GM12878 (cell line): ENCODE measurements at regions not wholly inside any gene's neighbourhood (a gene's known extent, or its start where the extent isn't known, plus 50 kb on each side); places are given as distances from the start of the nearest gene placed in this dataset.

ENCODE experiments used
- ATAC-seq: fragments of 200-7000 bp; cut with Tn5 transposase; 3 replicates; pipeline ENCODE4 v1.9.1; 2020; ENCODE audit warnings: mild to moderate bottlenecking, moderate library complexity
- BruUV-seq: library from RNA; stranded (reverse); fragments of 400-500 nt; replicated peaks from 2 replicates; lab custom pipeline; 2021; lab: Mats Ljungman, UMichigan
- CTCF ChIA-PET: fragments of 300-600 bp; sonication (Branson Sonifier 250); formaldehyde crosslinking; extraction: SDS; loops from one replicate; lab custom pipeline; 2021; ENCODE audit warnings: inconsistent platforms; lab: Yijun Ruan, JAX
- POLR2A ChIA-PET: fragments of 350-600 bp; formaldehyde crosslinking; extraction: SDS; loops from one replicate; lab custom pipeline; 2021; ENCODE audit warnings: inconsistent platforms; lab: Charles Lee
- RAD21 ChIA-PET: fragments of 300-600 bp; sonication (Branson Sonifier 250); formaldehyde crosslinking; loops from one replicate; lab custom pipeline; 2023; ENCODE audit warnings: antibody characterized with exemption; ENCODE audit not compliant: unreplicated experiment; lab: Charles Lee
- SMC1A ChIA-PET: fragments of 300-600 bp; sonication (Branson Sonifier 250); formaldehyde crosslinking; loops from one replicate; lab custom pipeline; 2023; ENCODE audit not compliant: unreplicated experiment, uncharacterized antibody; lab: Charles Lee
- DNase-seq: peaks from one replicate; pipeline ENCODE4 v3.0.0-alpha.2; 2011; ENCODE audit warnings: low read depth, low spot score
- FAIRE-seq: peaks from 3 replicates; lab custom pipeline; 2011; peaks lifted over from hg19 to GRCh38; lab: Jason Lieb, UNC
- H2AFZ ChIP-seq: 2 replicates; pipeline ENCODE4 v1.6.0; 2011; ENCODE audit warnings: low read depth, low read length, control low read depth; ENCODE audit not compliant: control insufficient read depth
- H3K27ac ChIP-seq: 2 replicates; pipeline ENCODE4 v1.5.1; 2011; ENCODE audit warnings: control low read depth; ENCODE audit not compliant: control insufficient read depth, insufficient read depth
- H3K27me3 ChIP-seq, 2 experiments: replicated peaks in 1 of 2; 2 replicates each; pipeline versions ENCODE4 v1.6.0 to v1.6.1; 2011; ENCODE audit warnings: low read length in 1 of 2; ENCODE audit not compliant: control insufficient read depth in 2 of 2, insufficient read depth in 2 of 2
- H3K36me3 ChIP-seq, 2 experiments: 2 replicates each; pipeline ENCODE4 v1.5.1; 2011; ENCODE audit warnings: low read length in 1 of 2; ENCODE audit not compliant: control insufficient read depth in 2 of 2, insufficient read depth in 2 of 2
- H3K4me1 ChIP-seq: 2 replicates; pipeline ENCODE4 v1.6.1; 2011; ENCODE audit warnings: mild to moderate bottlenecking, low read length, moderate library complexity, mixed read lengths; ENCODE audit not compliant: control insufficient read depth, insufficient read depth
- H3K4me2 ChIP-seq: 2 replicates; pipeline ENCODE4 v1.6.0; 2011; ENCODE audit warnings: control low read depth; ENCODE audit not compliant: control insufficient read depth, insufficient read depth
- H3K4me3 ChIP-seq: fragments of 200-600 bp; sonication (generic); 2 replicates; pipeline ENCODE4 v1.5.1; 2016
- H3K79me2 ChIP-seq: 2 replicates; pipeline ENCODE4 v1.6.0; 2011; ENCODE audit warnings: low read length; ENCODE audit not compliant: control insufficient read depth, insufficient read depth
- H3K9ac ChIP-seq: 2 replicates; pipeline ENCODE4 v1.8.0; 2011; ENCODE audit warnings: low read length, control low read depth, mixed read lengths; ENCODE audit not compliant: control insufficient read depth, insufficient read depth
- H3K9me3 ChIP-seq: replicated peaks from 3 replicates; pipeline ENCODE4 v1.5.1; 2011; ENCODE audit warnings: mild to moderate bottlenecking, low read length; ENCODE audit not compliant: control insufficient read depth, insufficient read depth
- H4K20me1 ChIP-seq: 2 replicates; pipeline ENCODE4 v1.6.0; 2011; ENCODE audit not compliant: control insufficient read depth, insufficient read depth
- ASH2L ChIP-seq: fragments of 300-600, 200-600 bp; sonication (generic); IDR thresholded peaks from 2 replicates; pipeline ENCODE4 v1.6.1; 2017; ENCODE audit warnings: low read depth, mild to moderate bottlenecking, borderline replicate concordance
- BCL11A ChIP-seq: IDR thresholded peaks from 2 replicates; pipeline ENCODE4 v1.6.1; 2011; ENCODE audit warnings: low read depth, low read length
- CBX3 ChIP-seq: fragments of 200-600 bp; sonication (generic); IDR thresholded peaks from 2 replicates; pipeline ENCODE4 v1.6.1; 2016; ENCODE audit warnings: low read depth, borderline replicate concordance
- IRF5 ChIP-seq: fragments of 450-650 bp; IDR thresholded peaks from 2 replicates; pipeline ENCODE4 v1.6.1; 2017; ENCODE audit warnings: borderline replicate concordance
- LARP7 ChIP-seq: fragments of 450-650 bp; IDR thresholded peaks from 2 replicates; pipeline ENCODE4 v1.6.1; 2017; ENCODE audit warnings: mild to moderate bottlenecking
- MEF2B ChIP-seq: fragments of 450-650 bp; IDR thresholded peaks from 2 replicates; pipeline ENCODE4 v1.6.1; 2018; ENCODE audit warnings: mild to moderate bottlenecking, moderate library complexity; ENCODE audit not compliant: partially characterized antibody, poor library complexity, severe bottlenecking
- MTA2 ChIP-seq: fragments of 450-650 bp; IDR thresholded peaks from 2 replicates; pipeline ENCODE4 v1.6.1; 2016; ENCODE audit warnings: low read depth, mild to moderate bottlenecking, moderate library complexity
- MTA3 ChIP-seq: IDR thresholded peaks from 2 replicates; pipeline ENCODE4 v1.6.1; 2012; ENCODE audit warnings: low read length, inconsistent platforms, borderline replicate concordance
- NFYA ChIP-seq: IDR thresholded peaks from 2 replicates; pipeline ENCODE4 v1.6.1; 2011; ENCODE audit warnings: low read depth, mild to moderate bottlenecking, low read length, improper control_type of control experiment, borderline replicate concordance
- PAX5 ChIP-seq: IDR thresholded peaks from 2 replicates; pipeline ENCODE4 v1.6.1; 2011; ENCODE audit warnings: low read depth, low read length, borderline replicate concordance
- PAX8 ChIP-seq: fragments of 450-650 bp; IDR thresholded peaks from 2 replicates; pipeline ENCODE4 v1.6.1; 2017; ENCODE audit warnings: mild to moderate bottlenecking, moderate library complexity
- PKNOX1 ChIP-seq: fragments of 450-650 bp; IDR thresholded peaks from 2 replicates; pipeline ENCODE4 v1.6.1; 2016; ENCODE audit warnings: mild to moderate bottlenecking
- SUPT20H ChIP-seq: IDR thresholded peaks from 2 replicates; pipeline ENCODE4 v1.6.1; 2011; ENCODE audit warnings: low read depth, mild to moderate bottlenecking, low read length, moderate library complexity, borderline replicate concordance; ENCODE audit not compliant: control insufficient read depth
- TAF1 ChIP-seq: IDR thresholded peaks from 2 replicates; pipeline ENCODE4 v1.6.1; 2011; ENCODE audit warnings: mild to moderate bottlenecking, low read depth, low read length, borderline replicate concordance
- TARDBP ChIP-seq: IDR thresholded peaks from 2 replicates; pipeline ENCODE4 v1.6.1; 2016; ENCODE audit warnings: borderline replicate concordance
- ZBED1 ChIP-seq: IDR thresholded peaks from 2 replicates; pipeline ENCODE4 v1.6.1; 2016; ENCODE audit warnings: borderline replicate concordance
- ZBTB11 ChIP-seq: fragments of 450-650 bp; formaldehyde crosslinking; IDR thresholded peaks from 2 replicates; pipeline ENCODE4 v1.5.0; 2022; ENCODE audit warnings: mild to moderate bottlenecking, missing genetic modification characterization
- ZNF622 ChIP-seq: fragments of 450-650 bp; IDR thresholded peaks from 2 replicates; pipeline ENCODE4 v1.6.1; 2017; ENCODE audit warnings: mild to moderate bottlenecking, inconsistent platforms
- WGBS: methylation state at CpG from one replicate; pipeline ENCODE4 v1.1.6; 2016; ENCODE audit warnings: low lambda C conversion rate; ENCODE audit not compliant: insufficient replicate concordance, insufficient coverage; ENCODE audit errors: missing lambda C conversion rate; 5-methylcytosine and 5-hydroxymethylcytosine counted together
- in situ Hi-C: fragments of 300-500 bp; cut with MboI; formaldehyde crosslinking; loops from 9 replicates; pipeline ENCODE4 v1.14.3; 2018; ENCODE audit warnings: mixed read lengths
- intact Hi-C: fragments of 100-400 bp; cut with micrococcal nuclease; formaldehyde crosslinking; loops from one replicate; pipeline ENCODE4 v1.14.2; 2022; ENCODE audit not compliant: unreplicated experiment

GRCh38 chr4:14348506-14348905 is 653.8 kb upstream of the CPEB2 start:
- H3K27me3 ChIP-seq, result no peaks in the 10 kb centered on the region
- ChIA-PET SMC1A (no interaction called here), POLR2A (no interaction called here), CTCF (no interaction called here), RAD21 (no interaction called here)
- 48% methylated on average over 2 of the region's 2 CpGs for WGBS
- no peak overlapping the region for H3K9ac ChIP-seq
- DNase-seq (no peak), ATAC-seq (no peak), FAIRE-seq (no peak)
- H3K4me3 ChIP-seq, result no peak overlapping the region
- no peaks in the 10 kb centered on the region for H4K20me1 ChIP-seq
- no peaks in the 10 kb centered on the region for H3K79me2 ChIP-seq
- TF ChIP-seq ZBED1 (no peak), ZBTB11 (no peak), CBX3 (no peak), MTA2 (no peak), TARDBP (no peak), MEF2B (no peak), MTA3 (no peak), IRF5 (no peak), ZNF622 (no peak), NFYA (no peak), PKNOX1 (no peak), TAF1 (no peak), SUPT20H (no peak), LARP7 (no peak), PAX8 (no peak), PAX5 (no peak), BCL11A (no peak), ASH2L (no peak)
- H3K27ac ChIP-seq, result no peak overlapping the region
- intact Hi-C loops (no loop called here), in situ Hi-C loops (no loop called here)
- no peaks in the 10 kb centered on the region for H3K4me1 ChIP-seq
- H3K4me2 ChIP-seq, result no peak overlapping the region
- no peaks in the 10 kb centered on the region for H3K36me3 ChIP-seq
- no TSS peak for BruUV-seq
- no peak overlapping the region for H2AFZ ChIP-seq
- no peaks in the 10 kb centered on the region for H3K9me3 ChIP-seq
